ENCODE measurements at regions not wholly inside any gene's neighbourhood (a gene's known extent, or its start where the extent isn't known, plus 50 kb on each side); places are given as distances from the start of the nearest gene placed in this dataset.
"Not testable (repeated sequence)": the region's sequence is repeated elsewhere in the genome, so short reads cannot be mapped to it uniquely, and the experiment has no call there.

- DNase-seq (ENCODE audit: low read depth in 4 of 4, low spot score in 1 of 4): no peak
Observed at GRCh38 chr3:66928252-66928651, 69.9 kb upstream of the KBTBD8 start.

- no peak for DNase-seq (ENCODE audit: low read depth in 4 of 4, low spot score in 1 of 4)
Observed at GRCh38 chr3:66931291-66931690, 66.8 kb upstream of the KBTBD8 start.

- no peak for DNase-seq (ENCODE audit: low read depth in 4 of 4, low spot score in 1 of 4)
Observed at GRCh38 chr3:66931699-66932098, 66.4 kb upstream of the KBTBD8 start.

GRCh38 chr3:66933233-66933632 is 64.9 kb upstream of the KBTBD8 start:
- DNase-seq (ENCODE audit: low read depth in 4 of 4, low spot score in 1 of 4): no peak

- no peak for DNase-seq (ENCODE audit: low read depth in 4 of 4, low spot score in 1 of 4)
Observed at GRCh38 chr3:66934041-66934440, 64.1 kb upstream of the KBTBD8 start.

- no peak for DNase-seq (ENCODE audit: low read depth in 4 of 4, low spot score in 1 of 4)
Observed at GRCh38 chr3:66934725-66935124, 63.4 kb upstream of the KBTBD8 start.

GRCh38 chr3:66937041-66937440 is 61.1 kb upstream of the KBTBD8 start:
- not testable (repeated sequence) for DNase-seq (ENCODE audit: low read depth in 4 of 4, low spot score in 1 of 4)

- DNase-seq (ENCODE audit: low read depth in 4 of 4, low spot score in 1 of 4): peak in 2 of 4 experiments; percentile 0 to 8
Observed at GRCh38 chr3:66938338-66938963, 59.7 kb upstream of the KBTBD8 start.

- no peak for DNase-seq (ENCODE audit: low read depth in 4 of 4, low spot score in 1 of 4)
Observed at GRCh38 chr3:66948041-66948440, 50.1 kb upstream of the KBTBD8 start.
